ENCODE measurements at regions not wholly inside any gene's neighbourhood (a gene's known extent, or its start where the extent isn't known, plus 50 kb on each side); places are given as distances from the start of the nearest gene placed in this dataset.

DNA sequence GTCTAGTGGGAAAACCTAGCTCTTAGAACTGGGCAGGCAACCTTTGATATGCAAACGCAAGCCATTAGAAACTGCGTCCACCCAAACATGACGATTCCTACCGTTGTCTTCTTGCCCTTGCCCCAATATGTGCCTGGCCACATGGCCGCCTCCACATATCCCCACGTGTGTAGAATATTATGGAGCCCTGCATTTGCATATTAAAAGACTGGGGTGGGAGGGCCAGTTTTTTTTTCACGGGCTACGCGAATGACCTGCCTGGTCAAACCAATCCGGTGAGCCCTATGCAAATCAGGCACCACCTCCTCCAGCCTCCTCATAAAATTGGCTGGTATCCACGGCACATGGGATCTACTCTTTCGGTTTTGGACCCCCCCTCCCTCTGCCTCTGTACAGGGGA lies 381.0 kb upstream of the RGMA start:
- no peak for DNase-seq

DNA sequence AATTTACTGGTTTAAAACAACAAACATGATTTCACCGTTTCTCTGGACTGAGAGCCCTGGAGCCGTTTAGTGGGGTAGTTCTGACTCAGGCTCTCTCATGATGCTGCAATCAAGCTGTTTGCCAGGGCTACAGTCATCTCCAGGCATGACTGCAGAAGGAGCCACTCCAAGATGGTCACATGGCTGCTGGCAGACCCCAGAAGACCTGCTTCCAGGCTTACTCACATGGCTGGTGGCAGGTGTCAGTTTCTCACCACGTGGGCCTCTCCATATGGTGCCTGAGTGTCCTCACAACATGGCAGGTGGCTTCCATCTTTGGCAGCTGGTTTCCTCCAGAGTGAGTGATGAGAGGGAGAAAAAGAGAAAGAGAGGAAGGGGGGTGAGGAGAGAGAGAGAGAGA lies 378.3 kb upstream of the RGMA start:
- DNase-seq = peak; percentile 66

DNA sequence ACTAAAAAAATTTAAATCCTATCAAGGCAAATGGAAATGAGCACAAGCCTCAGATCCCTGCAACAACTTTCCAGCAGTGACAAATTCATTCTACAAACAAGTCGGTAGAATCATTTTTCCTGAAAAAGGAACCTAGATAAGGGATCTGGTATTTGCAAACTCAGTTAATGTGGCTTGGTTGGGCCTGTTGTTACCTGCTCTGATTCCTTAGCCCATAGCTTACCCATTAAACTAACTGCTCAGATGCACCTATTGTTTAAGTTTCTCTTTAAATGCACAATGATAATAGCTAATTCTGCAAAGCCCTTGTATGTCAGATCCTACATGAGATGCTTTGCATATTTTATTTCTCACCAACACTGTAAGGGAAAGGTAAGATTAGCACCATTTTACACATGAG lies 377.4 kb upstream of the RGMA start:
- DNase-seq = no peak

DNA sequence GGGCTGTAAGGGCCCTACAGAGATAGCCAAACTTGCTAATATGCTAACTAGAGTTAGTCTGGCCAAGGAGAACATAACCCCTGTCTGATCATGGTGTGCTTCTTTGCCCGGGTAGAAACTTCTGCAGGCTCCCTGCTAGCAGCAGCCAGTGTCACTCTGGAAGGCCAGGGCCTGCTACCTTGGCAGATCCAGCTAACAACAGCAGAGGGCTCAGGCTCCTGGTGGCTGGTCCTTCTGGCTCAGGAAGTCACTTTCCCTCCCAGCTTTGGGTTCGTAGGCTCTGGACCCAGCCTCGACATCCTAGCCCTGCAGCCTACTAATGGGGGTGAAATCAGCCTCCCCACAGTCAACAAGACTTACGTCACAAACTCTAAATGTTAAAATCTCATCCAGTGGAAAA lies 373.7 kb upstream of the RGMA start:
- DNase-seq = no peak

DNA sequence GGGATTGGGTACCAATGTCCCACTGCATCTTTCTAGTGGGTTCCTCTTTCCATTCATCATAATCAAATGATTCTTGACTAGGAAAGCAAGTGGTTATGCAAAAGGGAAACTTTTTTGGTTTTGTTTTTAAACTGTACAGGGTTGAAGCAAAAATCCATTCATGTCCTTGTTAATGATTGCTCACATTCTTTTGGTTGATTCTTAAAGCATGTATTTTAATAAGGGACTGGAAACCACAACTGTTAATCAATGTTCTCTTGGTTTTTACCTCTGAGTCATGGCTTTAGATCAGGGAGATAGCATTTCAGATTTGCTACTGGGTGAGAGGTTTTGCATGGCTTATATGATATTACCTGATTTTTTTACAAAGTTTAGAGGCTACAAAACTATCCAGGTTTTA lies 371.7 kb upstream of the RGMA start:
- DNase-seq = no peak

DNA sequence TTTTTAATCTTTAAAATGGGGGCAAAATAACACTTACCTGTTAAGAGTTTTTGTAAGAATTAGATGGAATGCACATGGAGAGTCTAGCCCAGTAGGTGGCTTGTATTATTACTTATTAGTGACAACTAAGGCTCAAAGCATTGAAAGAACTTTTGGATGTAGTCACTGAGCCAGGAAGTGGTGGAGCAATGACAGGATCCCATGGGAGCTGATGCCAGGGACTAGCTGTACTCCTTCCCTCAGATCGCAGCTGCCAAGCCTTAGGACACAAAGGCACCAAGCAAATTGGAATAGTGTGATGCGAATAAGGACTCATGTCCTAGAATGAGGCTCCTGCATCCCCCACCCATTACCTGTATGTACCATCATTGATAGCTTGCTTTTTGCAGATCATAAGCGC lies 370.4 kb upstream of the RGMA start:
- DNase-seq = no peak

DNA sequence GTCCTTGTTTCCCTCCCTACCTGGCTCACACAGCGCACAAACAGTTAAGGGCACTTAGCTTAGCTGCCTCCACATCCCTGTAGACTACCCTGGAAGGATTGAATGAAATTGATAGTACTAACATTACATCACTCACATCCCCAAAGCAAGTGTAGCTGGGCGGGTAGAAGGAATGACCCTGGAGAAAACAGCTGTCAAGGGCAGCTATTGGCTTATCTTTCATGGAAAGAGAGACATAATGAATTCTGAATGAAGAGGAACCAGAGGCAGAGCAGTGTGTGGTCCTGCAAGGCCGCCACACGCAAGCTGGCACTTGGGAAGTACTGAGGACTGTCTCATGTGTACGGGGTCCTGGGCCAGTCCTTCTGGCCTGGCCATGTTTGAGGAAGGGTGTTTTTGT lies 369.6 kb upstream of the RGMA start:
- no peak for DNase-seq

DNA sequence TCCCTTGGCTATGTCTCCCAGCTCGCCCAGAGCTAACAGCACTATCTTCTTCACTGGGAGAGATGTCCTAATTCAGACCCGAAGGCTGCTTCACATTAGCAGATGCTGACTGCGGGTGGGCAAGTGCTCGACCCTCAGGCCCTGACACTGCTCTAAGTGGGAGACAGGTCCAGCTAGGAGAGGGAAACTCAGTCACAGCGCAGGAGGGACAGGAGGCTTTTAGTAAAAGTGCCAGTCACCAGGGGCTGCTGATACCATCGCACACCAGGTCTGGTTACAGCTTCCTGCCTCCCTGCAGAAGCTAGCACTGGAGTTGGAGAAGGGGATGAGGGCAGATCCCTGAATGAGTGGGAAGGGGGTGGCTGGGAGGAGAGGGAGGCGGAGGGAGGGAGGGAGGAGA lies 365.8 kb upstream of the RGMA start:
- no peak for DNase-seq

DNA sequence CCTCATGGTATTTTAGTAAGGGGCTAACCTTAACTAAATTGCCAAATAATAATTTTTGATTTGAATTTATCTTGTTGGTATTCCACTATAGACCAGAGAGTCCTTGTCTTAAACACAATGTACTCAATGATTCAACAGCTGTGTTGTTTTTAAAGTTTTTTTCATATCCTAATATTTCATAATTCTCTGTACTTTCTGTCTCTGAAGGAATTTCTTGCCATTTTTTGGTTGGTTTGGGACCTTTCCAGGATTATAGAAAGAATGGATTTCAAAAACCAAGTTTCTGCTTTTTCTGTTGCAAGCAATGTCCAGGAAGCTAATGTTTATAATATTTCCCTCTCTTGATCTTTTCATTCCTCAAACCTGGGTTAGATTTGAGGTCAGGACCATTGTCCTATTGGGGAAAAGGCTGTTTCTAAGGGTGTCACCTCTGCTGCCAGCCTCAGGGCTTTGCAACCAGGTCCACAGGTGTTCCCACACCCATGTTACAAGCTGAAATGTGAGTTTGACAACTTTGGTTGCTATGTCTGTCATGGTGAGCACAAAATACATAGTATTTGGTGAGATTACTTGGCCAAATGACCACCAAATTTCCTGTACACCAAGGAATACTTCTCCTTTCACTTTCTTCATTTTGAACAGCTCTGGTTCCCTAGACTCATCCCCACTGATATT lies 363.7 kb upstream of the RGMA start:
- DNase-seq = no peak

DNA sequence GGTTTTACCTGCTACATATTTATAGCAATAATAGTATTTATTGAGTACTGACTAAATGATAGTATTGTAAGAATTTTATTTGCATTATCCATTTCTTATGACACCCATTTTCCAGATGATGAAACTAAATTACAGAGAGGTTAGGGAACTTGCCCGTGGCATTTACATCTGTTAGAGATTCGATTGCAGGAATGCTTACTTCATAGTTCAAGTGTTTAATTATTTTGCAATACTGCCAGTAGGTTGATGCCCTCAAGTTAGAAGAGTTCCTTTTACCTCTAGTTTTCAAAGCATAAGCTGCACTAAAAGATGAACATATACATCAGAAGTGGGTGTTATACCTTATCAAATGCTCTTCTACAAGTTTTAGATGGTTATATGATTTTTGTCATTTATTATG lies 362.8 kb upstream of the RGMA start:
- DNase-seq = no peak

DNA sequence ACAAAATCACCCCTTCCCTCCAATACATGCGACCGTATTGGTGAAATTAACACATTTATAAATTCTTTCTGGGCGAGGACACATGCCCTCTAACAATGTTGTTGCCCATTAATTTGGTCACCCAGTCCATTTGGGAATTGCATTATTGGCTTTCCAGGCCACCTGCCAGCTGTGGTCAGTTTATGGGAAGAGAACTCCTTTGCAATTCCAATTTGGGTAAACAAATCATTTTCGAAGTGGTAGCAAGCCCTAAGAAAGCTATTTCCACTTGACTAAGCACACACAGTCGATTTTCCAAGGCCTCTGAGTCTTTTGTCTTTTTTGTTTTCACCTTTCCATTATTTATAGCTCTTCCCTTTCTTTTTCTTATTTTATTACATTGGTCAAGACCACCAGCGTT lies 362.3 kb upstream of the RGMA start:
- peak; percentile 13 for DNase-seq

DNA sequence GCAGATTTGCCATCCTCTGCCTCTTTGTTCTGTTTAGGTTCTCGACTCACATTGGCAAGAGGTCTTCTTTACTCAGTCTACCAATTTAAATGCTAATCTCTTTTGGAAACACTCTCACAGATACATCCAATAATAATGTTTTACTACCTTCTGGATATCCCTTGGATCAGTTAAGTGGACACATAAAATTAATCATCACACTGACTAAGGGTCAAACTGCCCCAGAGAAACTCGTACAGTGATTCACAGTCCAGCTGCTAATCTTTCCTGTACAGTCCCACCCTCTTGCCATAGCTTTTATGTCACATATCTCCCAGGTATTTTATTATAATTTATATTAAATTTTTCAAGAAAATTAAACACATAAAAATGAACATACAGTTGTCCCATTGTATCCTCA lies 360.8 kb upstream of the RGMA start:
- no peak for DNase-seq

DNA sequence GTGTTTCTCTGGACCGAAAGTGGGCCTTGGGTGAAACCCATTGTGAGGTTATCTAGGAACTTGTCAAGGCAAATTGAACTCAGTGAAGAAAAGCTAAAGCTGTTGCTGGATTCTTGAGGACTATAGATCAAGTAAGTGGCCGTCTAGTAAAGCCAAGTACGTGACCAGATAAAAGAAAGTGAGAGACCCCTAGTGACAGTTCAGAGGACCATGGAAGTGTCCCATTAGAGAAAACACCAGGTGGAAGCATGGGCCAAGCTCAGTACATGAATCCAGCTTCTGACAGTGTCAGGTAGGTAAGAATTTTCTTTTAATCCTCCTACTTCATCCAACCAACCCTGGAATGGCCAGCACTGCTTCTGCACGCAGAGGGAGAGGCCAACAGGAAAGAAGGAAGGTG lies 349.3 kb upstream of the RGMA start:
- DNase-seq = no peak

DNA sequence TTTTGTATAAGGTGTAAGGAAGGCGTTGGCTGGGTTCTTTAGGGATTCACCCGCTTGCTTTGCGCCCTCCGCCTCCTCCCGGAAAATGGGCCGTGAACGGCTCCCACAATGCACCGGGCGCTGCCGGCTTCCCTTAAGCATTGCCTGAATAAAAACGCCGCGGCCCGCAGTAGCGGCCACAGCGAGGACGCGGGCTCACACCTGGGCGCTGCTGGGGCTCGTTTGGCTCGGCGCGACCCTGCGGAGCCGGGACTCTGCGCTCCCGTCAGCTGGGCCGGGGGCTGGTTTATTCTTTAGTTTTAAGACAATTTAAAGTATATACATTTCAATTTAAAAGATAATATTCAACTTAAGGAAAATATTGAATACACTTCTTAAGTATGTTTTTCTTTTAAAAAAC lies 343.5 kb upstream of the RGMA start:
- no peak for DNase-seq

DNA sequence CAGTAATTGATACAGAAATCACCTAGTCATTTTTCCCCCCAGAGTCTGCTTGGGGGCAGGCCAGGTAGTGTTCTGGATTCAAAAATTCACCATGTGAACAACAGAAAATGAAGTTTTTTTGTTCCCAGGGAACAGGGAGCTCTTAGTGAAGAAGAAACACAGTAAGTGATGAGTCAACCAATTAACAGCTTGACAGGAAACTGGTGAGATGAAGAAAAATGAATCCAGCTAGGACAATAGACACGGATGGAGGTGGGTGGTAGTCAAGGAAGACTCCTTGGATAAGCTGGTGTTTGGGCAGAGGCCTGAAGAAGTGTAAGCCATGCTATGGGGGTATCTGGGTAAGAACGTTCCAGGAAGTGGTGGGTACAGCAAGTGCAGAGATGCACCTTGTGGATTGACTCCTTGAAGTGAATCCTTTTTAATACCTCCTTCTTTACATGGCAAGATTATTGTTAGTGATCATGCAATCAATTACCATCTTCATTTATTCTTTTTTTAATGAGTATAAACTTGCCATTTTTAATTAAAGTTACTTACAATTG lies 339.9 kb upstream of the RGMA start:
- no peak for DNase-seq

DNA sequence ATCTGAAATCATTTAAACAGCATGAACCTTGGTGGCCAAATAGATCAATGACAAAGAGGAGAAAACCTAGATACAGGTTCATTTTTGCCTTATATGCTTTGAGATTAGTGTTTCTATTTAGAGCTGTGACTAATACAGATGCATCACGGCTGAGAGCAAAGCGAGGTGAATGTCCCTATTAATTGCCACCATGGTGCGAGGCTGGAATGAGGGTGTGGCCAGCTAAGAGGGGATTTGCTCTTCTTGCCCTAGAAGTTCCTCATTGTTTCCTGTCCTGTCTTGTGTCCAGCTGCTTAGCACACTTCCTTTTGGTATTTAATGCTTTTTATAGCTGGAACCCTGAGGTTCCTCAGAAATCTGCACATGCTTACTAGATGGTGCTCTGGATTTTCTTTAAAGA lies 339.1 kb upstream of the RGMA start:
- DNase-seq = no peak

DNA sequence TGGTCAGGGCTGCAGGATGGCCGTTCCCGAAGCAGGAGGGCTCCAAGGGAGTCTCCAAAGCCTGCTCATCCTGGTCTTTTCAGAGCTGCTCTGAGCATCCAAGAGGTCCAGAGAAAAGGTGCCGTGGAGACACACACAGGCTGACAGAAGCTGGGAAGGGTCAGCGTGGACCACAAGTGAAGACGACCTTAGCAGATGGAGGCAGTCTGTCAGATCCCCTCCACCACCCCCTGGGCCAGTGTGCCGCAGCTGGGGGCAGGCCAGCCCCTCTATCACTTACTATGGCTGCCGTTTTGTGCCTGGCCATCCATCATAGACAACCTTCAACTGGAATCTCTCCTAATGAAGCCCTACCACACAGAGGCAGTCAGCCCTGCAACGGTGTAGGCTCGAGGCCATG lies 335.1 kb upstream of the RGMA start:
- no peak for DNase-seq

DNA sequence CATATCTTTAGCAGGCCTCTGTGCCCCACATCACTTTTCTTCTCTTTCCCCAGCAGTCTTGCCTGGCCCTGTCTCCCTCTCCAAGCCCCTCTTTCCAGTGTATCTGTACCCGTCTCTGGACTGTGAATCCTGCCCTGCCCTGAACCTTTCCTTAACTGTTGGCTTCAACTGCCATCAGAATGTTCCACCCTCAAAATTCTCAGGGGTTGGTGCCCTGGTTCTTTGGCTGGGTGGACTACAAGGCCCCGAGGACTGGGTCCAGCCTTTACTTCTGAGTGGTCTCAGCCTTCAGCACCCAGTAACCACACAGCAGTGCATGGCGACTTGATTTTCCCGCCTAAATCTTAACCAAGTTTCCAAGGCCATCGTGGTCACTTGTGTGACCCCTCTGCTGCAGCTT lies 333.5 kb upstream of the RGMA start:
- DNase-seq = no peak

DNA sequence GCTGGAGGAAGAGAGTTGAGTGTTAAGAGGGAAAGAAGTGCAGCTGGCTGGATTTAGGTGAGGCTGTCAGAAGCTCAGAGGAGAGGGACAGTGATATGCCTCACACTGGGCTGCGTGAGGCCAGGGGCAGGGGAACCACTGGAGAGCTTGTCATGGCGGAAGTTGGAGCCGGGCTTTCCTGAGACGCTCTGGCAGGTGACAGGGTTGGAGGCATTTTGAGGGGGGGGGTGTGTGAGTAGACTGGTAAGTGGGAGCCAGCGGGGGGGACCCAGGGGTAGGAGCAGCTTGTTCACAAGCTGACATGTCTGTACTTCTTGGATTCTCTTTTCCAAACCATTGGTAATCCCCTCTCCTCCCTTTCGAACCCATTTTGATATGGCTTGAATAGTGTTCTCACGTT lies 331.5 kb upstream of the RGMA start:
- no peak for DNase-seq

DNA sequence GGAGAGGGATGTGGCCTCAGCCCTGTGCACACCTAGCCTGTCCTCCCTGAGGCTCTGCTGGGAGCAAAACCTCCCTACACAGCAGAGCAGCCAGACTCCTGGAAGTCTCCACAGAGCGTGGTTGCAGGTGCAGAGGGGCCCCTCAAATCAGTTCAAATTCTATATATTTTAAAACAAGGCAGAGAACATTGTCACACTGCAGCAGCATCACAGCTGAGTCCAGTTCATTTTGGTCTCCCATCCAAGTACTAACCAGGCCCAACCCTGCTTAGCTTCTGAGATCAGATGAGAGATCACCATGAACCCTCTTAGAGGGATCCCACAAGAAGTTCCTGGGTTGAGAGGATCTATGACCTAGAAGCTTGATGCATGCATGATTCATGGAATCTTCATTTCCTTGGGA lies 331.0 kb upstream of the RGMA start:
- no peak for DNase-seq

DNA sequence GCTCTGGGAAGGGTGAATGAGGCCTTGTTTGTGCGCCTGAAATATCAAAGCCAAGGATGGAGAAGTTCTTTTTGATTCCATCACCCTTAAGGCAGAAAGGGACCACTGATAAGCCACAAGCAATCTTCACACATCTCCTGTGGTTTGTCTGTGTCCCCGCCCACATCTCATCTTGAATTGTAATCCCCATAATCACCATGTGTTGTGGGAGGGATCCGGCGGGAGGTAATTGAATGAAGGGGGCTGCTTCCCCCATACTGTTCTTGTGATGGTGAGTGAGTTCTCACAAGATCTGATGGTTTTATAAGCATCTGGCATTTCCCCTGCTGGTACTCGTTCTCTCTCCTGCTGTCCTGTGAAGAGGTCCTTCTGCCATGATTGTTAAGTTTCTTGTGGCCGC lies 329.6 kb upstream of the RGMA start:
- DNase-seq = no peak

DNA sequence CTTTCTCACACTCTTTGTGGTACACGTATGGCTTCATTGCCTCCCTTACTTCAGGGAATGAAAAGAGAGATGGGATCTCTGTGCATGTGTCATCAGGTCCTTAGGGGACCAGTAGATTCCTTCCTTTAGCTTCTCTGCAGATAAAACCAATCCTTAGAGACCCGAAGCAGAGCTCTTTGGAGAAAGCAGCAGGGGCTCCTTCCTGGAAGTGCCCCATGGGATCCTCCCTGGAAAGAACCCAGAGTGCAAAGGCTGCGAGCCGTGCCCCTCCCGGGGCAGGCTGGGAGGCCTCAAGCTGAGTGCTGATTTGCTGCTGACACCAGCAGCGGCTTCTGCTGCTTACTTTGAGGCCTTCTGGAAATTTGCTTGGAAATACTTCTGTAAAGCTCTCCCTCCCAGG lies 328.6 kb upstream of the RGMA start:
- no peak for DNase-seq

DNA sequence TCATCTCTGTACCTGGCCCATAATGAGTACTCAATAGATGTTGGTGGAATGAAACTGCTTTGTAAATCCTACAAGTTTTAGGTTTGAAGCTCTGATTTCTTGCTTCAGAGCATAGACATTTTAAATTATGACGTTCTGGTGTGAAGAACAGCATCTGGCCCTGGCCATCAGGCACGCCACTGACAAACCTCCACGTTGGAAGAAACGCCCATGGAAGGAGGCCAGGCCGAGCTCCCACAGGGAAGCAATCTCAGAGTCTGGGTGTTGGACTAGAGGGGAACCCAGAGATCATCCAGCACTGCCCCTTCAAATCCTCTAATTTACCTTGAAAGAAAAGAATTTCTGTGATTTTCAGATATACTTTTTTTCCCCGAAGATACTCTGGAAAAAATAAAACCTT lies 328.1 kb upstream of the RGMA start:
- no peak for DNase-seq

DNA sequence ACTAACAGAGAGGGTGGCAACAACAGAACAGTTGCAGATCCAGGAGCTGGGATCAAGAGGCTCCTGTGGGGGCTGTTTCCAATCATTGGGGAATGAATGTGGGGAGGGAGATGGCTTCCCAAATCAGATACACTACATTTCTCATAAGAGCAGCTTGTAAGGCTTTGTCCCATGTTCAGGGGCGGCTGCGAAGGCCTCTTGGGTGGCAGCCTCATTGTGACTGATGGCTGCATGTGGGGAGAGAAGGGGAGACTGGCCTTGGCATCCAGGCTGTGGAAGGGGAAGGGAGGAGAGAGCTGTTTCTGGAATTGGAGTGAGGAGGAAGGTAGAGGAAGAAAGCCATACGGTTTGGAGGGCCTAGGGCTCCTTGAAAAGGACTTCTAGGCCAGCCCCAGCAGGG lies 326.6 kb upstream of the RGMA start:
- DNase-seq = no peak

DNA sequence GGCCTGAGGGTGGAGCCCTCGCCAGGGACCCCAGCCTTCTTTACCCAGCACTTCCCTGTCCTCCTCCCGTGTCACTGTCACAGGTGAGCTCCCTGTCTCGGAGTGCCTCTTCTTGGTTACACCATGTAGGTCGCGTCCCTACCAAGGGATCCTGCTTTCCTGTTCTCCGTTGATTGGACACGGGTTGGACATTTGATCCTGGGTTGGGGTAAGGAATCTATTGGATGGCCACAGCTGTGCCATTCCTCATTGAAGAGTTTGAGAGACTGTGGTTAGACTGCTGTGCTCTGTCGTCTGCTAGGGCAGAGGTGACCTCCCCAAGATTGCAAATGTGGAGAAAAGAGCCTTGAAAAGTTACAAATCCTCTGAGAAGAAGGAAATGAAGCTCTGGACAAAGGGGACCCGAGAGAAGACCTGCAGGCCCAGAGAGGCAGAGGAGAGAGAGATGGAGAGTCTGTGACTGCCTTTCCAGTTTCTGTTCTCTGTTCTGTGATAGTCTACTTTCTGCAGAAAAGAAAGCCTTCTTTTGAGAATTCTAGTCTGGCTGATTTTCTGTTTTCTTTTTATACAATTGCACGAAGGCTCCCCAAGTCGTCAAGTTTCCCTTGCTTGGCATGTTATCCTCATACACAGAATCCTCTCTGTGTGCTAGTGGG lies 325.7 kb upstream of the RGMA start:
- DNase-seq = no peak

Measured in NCI-H1105 treated with DMSO at 0.1 percent for 48 hours (cell line).